ENCODE measurements at regions not wholly inside any gene's neighbourhood (a gene's known extent, or its start where the extent isn't known, plus 50 kb on each side); places are given as distances from the start of the nearest gene placed in this dataset.

GRCh38 chr9:96029722-96030530 lies 154.4 kb downstream of the ERCC6L2 start:
- no peak for TF ChIP-seq HMGXB4 (CRISPR knock-in tag; IDR thresholded peaks at IDR 0.05; ENCODE audit: borderline replicate concordance)
- TF ChIP-seq CTCF (IDR thresholded peaks at IDR 0.05), result no peak
- no peak for TF ChIP-seq ZSCAN20 (CRISPR knock-in tag; IDR thresholded peaks at IDR 0.05)
- no peak for TF ChIP-seq RNF2 (IDR thresholded peaks at IDR 0.05; ENCODE audit: borderline replicate concordance, low read depth)
- no peak for TF ChIP-seq ESRRA (IDR thresholded peaks at IDR 0.05; ENCODE audit: borderline replicate concordance, low read length)
- no peak for TF ChIP-seq CBX8 (IDR thresholded peaks at IDR 0.05)
- TF ChIP-seq NR3C1 (IDR thresholded peaks at IDR 0.05), result no peak
- no peak for TF ChIP-seq KDM5A (IDR thresholded peaks at IDR 0.05)
